ENCODE measurements at regions not wholly inside any gene's neighbourhood (a gene's known extent, or its start where the extent isn't known, plus 50 kb on each side); places are given as distances from the start of the nearest gene placed in this dataset.
A peak's percentile ranks its signal among the peaks of the same experiment; 100 is the strongest.
"Not testable (repeated sequence)": the region's sequence is repeated elsewhere in the genome, so short reads cannot be mapped to it uniquely, and the experiment has no call there.

- no peak for TF ChIP-seq CTCF (IDR thresholded peaks at IDR 0.05; ENCODE audit: low read depth, low read length, missing control alignments)
- no peak overlapping the region for H3K4me3 ChIP-seq (ENCODE audit: low read depth, low read length)
- in situ Hi-C loops (cut with HindIII; ENCODE audit: low sequenced_read_pairs) = no loop called here
- DNase-seq (ENCODE audit: low read depth) = no peak
Observed at GRCh38 chr9:124124729-124125650, 113.4 kb downstream of the LHX2 start.

- no peak overlapping the region for H3K4me3 ChIP-seq (ENCODE audit: low read depth, low read length)
- in situ Hi-C loops (cut with HindIII; ENCODE audit: low sequenced_read_pairs) = no loop called here
- no peak for DNase-seq (ENCODE audit: low read depth)
- no peak for TF ChIP-seq CTCF (IDR thresholded peaks at IDR 0.05; ENCODE audit: low read depth, low read length, missing control alignments)
Observed at GRCh38 chr9:124125651-124125977, 114.0 kb downstream of the LHX2 start.

- in situ Hi-C loops (cut with HindIII; ENCODE audit: low sequenced_read_pairs) = no loop called here
Observed at GRCh38 chr9:124126648-124127646, 115.4 kb downstream of the LHX2 start.

GRCh38 chr9:124128568-124129166, 117.1 kb downstream of the LHX2 start:
- in situ Hi-C loops (cut with HindIII; ENCODE audit: low sequenced_read_pairs) = no loop called here
- no peak overlapping the region for H3K4me3 ChIP-seq (ENCODE audit: low read depth, low read length)
- no peak for TF ChIP-seq CTCF (IDR thresholded peaks at IDR 0.05; ENCODE audit: low read depth, low read length, missing control alignments)
- no peak for DNase-seq (ENCODE audit: low read depth)

More at GRCh38 chr9:124126648-124127646, 115.4 kb downstream of the LHX2 start:
- no peak overlapping the region for H3K4me3 ChIP-seq (ENCODE audit: low read depth, low read length)
- DNase-seq (ENCODE audit: low read depth) = peak; percentile 37
- TF ChIP-seq CTCF (IDR thresholded peaks at IDR 0.05; ENCODE audit: low read depth, low read length, missing control alignments) = peak; percentile 92

GRCh38 chr9:124130277-124131075, 118.9 kb downstream of the LHX2 start:
- in situ Hi-C loops (cut with HindIII; ENCODE audit: low sequenced_read_pairs) = no loop called here
- no peak for DNase-seq (ENCODE audit: low read depth)
- TF ChIP-seq CTCF (IDR thresholded peaks at IDR 0.05; ENCODE audit: low read depth, low read length, missing control alignments) = no peak
- H3K4me3 ChIP-seq (ENCODE audit: low read depth, low read length) = no peak overlapping the region

GRCh38 chr9:124131518-124131917, 120.0 kb downstream of the LHX2 start:
- DNase-seq (ENCODE audit: low read depth); in situ Hi-C loops (cut with HindIII; ENCODE audit: low sequenced_read_pairs): not testable (repeated sequence)

More at GRCh38 chr9:124131518-124131917, 120.0 kb downstream of the LHX2 start:
- H3K4me3 ChIP-seq (ENCODE audit: low read depth, low read length) = not testable (repeated sequence)

Data from astrocyte of the cerebellum (primary cell).